GM23338 (cell line): ENCODE measurements at regions not wholly inside any gene's neighbourhood (a gene's known extent, or its start where the extent isn't known, plus 50 kb on each side); places are given as distances from the start of the nearest gene placed in this dataset.

ENCODE experiments used
- ATAC-seq: fragments of 200-7000 bp; cut with Tn5 transposase; 3 replicates; pipeline ENCODE4 v1.9.1; 2020
- DNase-seq: peaks from one replicate; pipeline ENCODE4 v3.0.0-alpha.2; 2015; ENCODE audit warnings: low spot score
- H2AFZ ChIP-seq: fragments of 200-600 bp; sonication (generic); 2 replicates; pipeline ENCODE4 v1.8.0; 2016; ENCODE audit warnings: antibody characterized with exemption, mild to moderate bottlenecking, moderate library complexity
- H3F3A ChIP-seq: fragments of 200-600 bp; sonication (generic); replicated peaks from 2 replicates; pipeline ENCODE4 v1.8.0; 2017; ENCODE audit warnings: antibody characterized with exemption, mixed run types, low read depth
- H3K27ac ChIP-seq: fragments of 200-600 bp; sonication (generic); 2 replicates; pipeline ENCODE4 v1.6.1; 2016; ENCODE audit warnings: low read depth
- H3K27me3 ChIP-seq: fragments of 200-600 bp; sonication (generic); 2 replicates; pipeline ENCODE4 v1.8.0; 2016; ENCODE audit warnings: mild to moderate bottlenecking, mixed run types, moderate library complexity; ENCODE audit not compliant: insufficient read depth
- H3K36me3 ChIP-seq: fragments of 200-600 bp; sonication (generic); 2 replicates; pipeline ENCODE4 v1.8.0; 2016; ENCODE audit warnings: mild to moderate bottlenecking; ENCODE audit not compliant: insufficient read depth
- H3K4me1 ChIP-seq: fragments of 200-600 bp; sonication (generic); 2 replicates; pipeline ENCODE4 v1.8.0; 2016; ENCODE audit warnings: mild to moderate bottlenecking, moderate library complexity; ENCODE audit not compliant: insufficient read depth
- H3K4me2 ChIP-seq: fragments of 200-600 bp; sonication (generic); 2 replicates; pipeline ENCODE4 v1.7.1; 2017; ENCODE audit warnings: mixed run types
- H3K4me3 ChIP-seq: fragments of 200-600 bp; sonication (generic); 2 replicates; pipeline ENCODE4 v1.6.1; 2016; ENCODE audit warnings: mixed run types
- H3K79me2 ChIP-seq: fragments of 200-600 bp; sonication (generic); replicated peaks from 2 replicates; pipeline ENCODE4 v1.8.0; 2017; ENCODE audit warnings: mild to moderate bottlenecking; ENCODE audit not compliant: insufficient read depth
- H3K9me2 ChIP-seq: fragments of 200-600 bp; sonication (generic); 2 replicates; pipeline ENCODE4 v1.8.0; 2017; ENCODE audit not compliant: insufficient read depth
- H4K20me1 ChIP-seq: fragments of 200-600 bp; sonication (generic); replicated peaks from 2 replicates; pipeline ENCODE4 v1.8.0; 2017; ENCODE audit warnings: mild to moderate bottlenecking; ENCODE audit not compliant: insufficient read depth
- H3K27ac Mint-ChIP-seq: 2 replicates; pipeline ENCODE4 v1.8.0; 2020; ENCODE audit warnings: inconsistent platforms, mild to moderate bottlenecking, moderate library complexity, mixed read lengths
- H3K27me3 Mint-ChIP-seq: 3 replicates; pipeline ENCODE4 v1.8.0; 2022; ENCODE audit warnings: low read depth, mild to moderate bottlenecking, moderate library complexity, mixed read lengths, inconsistent platforms; ENCODE audit not compliant: insufficient read depth, poor library complexity
- H3K36me3 Mint-ChIP-seq: 3 replicates; pipeline ENCODE4 v1.8.0; 2021; ENCODE audit warnings: low read depth, mild to moderate bottlenecking, inconsistent platforms, moderate library complexity, mixed read lengths
- H3K4me1 Mint-ChIP-seq: 3 replicates; pipeline ENCODE4 v1.8.0; 2020; ENCODE audit warnings: mild to moderate bottlenecking, inconsistent platforms, mixed read lengths
- H3K4me3 Mint-ChIP-seq: 3 replicates; pipeline ENCODE4 v1.8.0; 2021; ENCODE audit warnings: moderate library complexity, mild to moderate bottlenecking, inconsistent platforms, mixed read lengths
- H3K9me3 Mint-ChIP-seq: 3 replicates; pipeline ENCODE4 v1.8.0; 2020; ENCODE audit warnings: moderate library complexity, mild to moderate bottlenecking, inconsistent platforms, mixed read lengths
- CTCF ChIP-seq, 2 experiments: fragments of 200-600 bp in 1 of 2; sonication (generic) in 1 of 2; conservative IDR thresholded peaks; 2 replicates each; pipeline versions ENCODE4 v1.5.1 to v1.6.1; 2016 to 2017; ENCODE audit warnings: antibody characterized with exemption in 2 of 2, low read depth in 2 of 2, mild to moderate bottlenecking in 2 of 2, moderate library complexity in 1 of 2
- ETS1 ChIP-seq: IDR thresholded peaks from 2 replicates; pipeline ENCODE4 v1.6.1; 2016; ENCODE audit warnings: antibody characterized with exemption
- EZH2 ChIP-seq: fragments of 200-600 bp; sonication (generic); IDR thresholded peaks from one replicate; pipeline ENCODE4 v1.8.0; 2017; ENCODE audit warnings: antibody characterized with exemption, mild to moderate bottlenecking, low read depth; ENCODE audit not compliant: unreplicated experiment
- EZH2phosphoT487 ChIP-seq: fragments of 200-600 bp; sonication (generic); IDR thresholded peaks from one replicate; pipeline ENCODE4 v1.8.1; 2018; ENCODE audit warnings: antibody characterized with exemption; ENCODE audit not compliant: unreplicated experiment
- JUNB ChIP-seq: IDR thresholded peaks from one replicate; pipeline ENCODE4 v1.6.1; 2016; ENCODE audit warnings: antibody characterized with exemption; ENCODE audit not compliant: unreplicated experiment
- NANOG ChIP-seq: IDR thresholded peaks from 2 replicates; pipeline ENCODE4 v1.6.1; 2016; ENCODE audit warnings: antibody characterized with exemption, borderline replicate concordance
- REST ChIP-seq: IDR thresholded peaks from one replicate; pipeline ENCODE4 v1.6.1; 2018; ENCODE audit warnings: antibody characterized with exemption; ENCODE audit not compliant: unreplicated experiment
- STAT1 ChIP-seq: IDR thresholded peaks from one replicate; pipeline ENCODE4 v1.6.1; 2016; ENCODE audit warnings: antibody characterized with exemption; ENCODE audit not compliant: unreplicated experiment
- ZNF331 ChIP-seq: fragments of 250-450 bp; sonication (Bioruptor Pico); IDR thresholded peaks from 2 replicates; pipeline ENCODE4 v1.5.0; 2020; ENCODE audit warnings: low read depth, mild to moderate bottlenecking, moderate library complexity

GRCh38 chr12:67892259-67893021, 96.8 kb upstream of the IFNG-AS1 start:
- H3F3A ChIP-seq: no peaks in the 10 kb centered on the region
- no peaks in the 10 kb centered on the region for H3K36me3 ChIP-seq
- no peaks in the 10 kb centered on the region for H4K20me1 ChIP-seq
- no peak overlapping the region for H3K4me3 ChIP-seq
- Mint-ChIP-seq H3K4me3 (no peak overlapping the region), H3K36me3 (no peaks in the 10 kb centered on the region), H3K27me3 (peaks cover 2% of the 10 kb centered on the region), H3K9me3 (no peaks in the 10 kb centered on the region), H3K27ac (no peak overlapping the region), H3K4me1 (peaks cover 9% of the 10 kb centered on the region)
- peak overlapping the region; percentile 11; the same call in 1 of the 2 replicates for H2AFZ ChIP-seq
- no peaks in the 10 kb centered on the region for H3K79me2 ChIP-seq
- H3K27me3 ChIP-seq: no peaks in the 10 kb centered on the region
- TF ChIP-seq ETS1 (no peak), STAT1 (no peak), REST (no peak), CTCF (conservative IDR thresholded peaks at IDR 0.05; ENCODE audit: low read depth in 2 of 2) (no peak), ZNF331 (CRISPR knock-in tag) (no peak), NANOG (no peak), EZH2phosphoT487 (no peak), JUNB (no peak), EZH2 (no peak)
- no peak overlapping the region for H3K27ac ChIP-seq
- ATAC-seq (no peak), DNase-seq (no peak)
- H3K4me2 ChIP-seq: no peak overlapping the region
- H3K9me2 ChIP-seq: no peaks in the 10 kb centered on the region
- H3K4me1 ChIP-seq: no peaks in the 10 kb centered on the region
